ENCODE measurements at regions not wholly inside any gene's neighbourhood (a gene's known extent, or its start where the extent isn't known, plus 50 kb on each side); places are given as distances from the start of the nearest gene placed in this dataset.

DNA sequence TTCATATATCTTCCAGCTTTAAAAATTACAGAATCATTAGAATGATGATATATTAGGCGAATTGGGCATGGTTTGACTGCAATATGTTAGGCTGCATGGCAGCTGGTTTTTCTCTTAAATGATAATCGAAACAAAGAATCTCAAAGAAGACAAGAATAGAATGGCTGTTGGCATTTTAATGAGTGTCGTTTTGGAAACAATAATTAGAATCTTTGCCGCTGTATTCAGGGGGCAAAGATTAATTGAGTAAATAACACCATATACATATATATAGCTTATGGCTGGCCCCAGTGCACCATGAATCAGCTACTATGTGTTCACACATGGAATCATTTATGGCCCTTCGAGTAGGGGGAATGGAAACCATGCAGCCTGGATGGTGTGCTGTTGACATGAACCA is 216.2 kb downstream of the RNF144B start:
- no TSS peak for BruUV-seq (replicated peaks)
- ATAC-seq = no peak
- Histone ChIP-seq H3K27me3 (ENCODE audit: control insufficient read depth in 2 of 2, insufficient read depth in 2 of 2, low read length in 2 of 2) (no peaks in the 10 kb centered on the region), H3K9me1 (ENCODE audit: control insufficient read depth, insufficient read depth, low read length) (no peaks in the 10 kb centered on the region), H3K4me1 (replicated peaks in 1 of 2; ENCODE audit: control insufficient read depth in 2 of 2, insufficient read depth in 2 of 2, low read length in 2 of 2) (no peaks in the 10 kb centered on the region), H3K27ac (ENCODE audit: extremely low read depth, low read depth, low read length) (no peak overlapping the region), H3K9ac (ENCODE audit: insufficient read depth in 1 of 2, low read depth in 2 of 2, low read length in 2 of 2) (no peak overlapping the region), H3K9me3 (replicated peaks; ENCODE audit: control insufficient read depth, insufficient read depth, low read depth, low read length) (no peaks in the 10 kb centered on the region), H3K4me3 (no peak overlapping the region), H3K79me2 (ENCODE audit: control insufficient read depth, insufficient read depth, low read length) (no peaks in the 10 kb centered on the region), H4K20me1 (replicated peaks; ENCODE audit: control insufficient read depth, insufficient read depth, low read length) (no peaks in the 10 kb centered on the region), H3K4me2 (ENCODE audit: insufficient read depth, low read length) (no peak overlapping the region), H2AFZ (ENCODE audit: low read depth, low read length) (no peak overlapping the region), H3K36me3 (ENCODE audit: control insufficient read depth, insufficient read depth, low read length) (no peaks in the 10 kb centered on the region)
- in situ Hi-C loops (cut with MboI) (no loop called here), intact Hi-C loops (cut with micrococcal nuclease) (no loop called here)
- FAIRE-seq = no peak
- ChIA-PET POLR2A (no interaction called here), CTCF (ENCODE audit: low intra/inter-chr PET ratio) (no interaction called here)
- TF ChIP-seq ZC3H11A (IDR thresholded peaks at IDR 0.05; ENCODE audit: low read depth, low read length) = no peak
- TF ChIP-seq SPI1 (IDR thresholded peaks at IDR 0.05; ENCODE audit: borderline replicate concordance, low read depth, low read length) = no peak
- TF ChIP-seq ZBTB26 (CRISPR knock-in tag; IDR thresholded peaks at IDR 0.05) = no peak
- no peak for TF ChIP-seq COPS2 (conservative IDR thresholded peaks at IDR 0.05)
- TF ChIP-seq ZFP36 (IDR thresholded peaks at IDR 0.05; ENCODE audit: low read depth, low read length, partially characterized antibody) = no peak
- TF ChIP-seq HMBOX1 (IDR thresholded peaks at IDR 0.05) = no peak
- no peak for TF ChIP-seq NCOA2 (IDR thresholded peaks at IDR 0.05; ENCODE audit: partially characterized antibody in 2 of 2)
- no peak for TF ChIP-seq ZNF274 (IDR thresholded peaks at IDR 0.05; ENCODE audit: borderline replicate concordance, low read depth, low read length)
- TF ChIP-seq FOXP1 (CRISPR knock-in tag; IDR thresholded peaks at IDR 0.05) = no peak
- no peak for TF ChIP-seq FOXA1 (IDR thresholded peaks at IDR 0.05; ENCODE audit: borderline replicate concordance)
- no peak for TF ChIP-seq TGIF2 (CRISPR knock-in tag; IDR thresholded peaks at IDR 0.05)
- no peak for TF ChIP-seq SP2 (IDR thresholded peaks at IDR 0.05; ENCODE audit: extremely low read depth, low read depth, low read length, poor library complexity, severe bottlenecking)
- TF ChIP-seq PTBP1 (IDR thresholded peaks at IDR 0.05; ENCODE audit: low read depth, low read length) = no peak
- TF ChIP-seq, protein P1, sequence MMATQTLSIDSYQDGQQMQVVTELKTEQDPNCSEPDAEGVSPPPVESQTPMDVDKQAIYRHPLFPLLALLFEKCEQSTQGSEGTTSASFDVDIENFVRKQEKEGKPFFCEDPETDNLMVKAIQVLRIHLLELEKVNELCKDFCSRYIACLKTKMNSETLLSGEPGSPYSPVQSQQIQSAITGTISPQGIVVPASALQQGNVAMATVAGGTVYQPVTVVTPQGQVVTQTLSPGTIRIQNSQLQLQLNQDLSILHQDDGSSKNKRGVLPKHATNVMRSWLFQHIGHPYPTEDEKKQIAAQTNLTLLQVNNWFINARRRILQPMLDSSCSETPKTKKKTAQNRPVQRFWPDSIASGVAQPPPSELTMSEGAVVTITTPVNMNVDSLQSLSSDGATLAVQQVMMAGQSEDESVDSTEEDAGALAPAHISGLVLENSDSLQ (IDR thresholded peaks at IDR 0.05) = no peak
- TF ChIP-seq ZNF224 (CRISPR knock-in tag; IDR thresholded peaks at IDR 0.05) = no peak
- TF ChIP-seq MEF2A (IDR thresholded peaks at IDR 0.05; ENCODE audit: control insufficient read depth, low read depth, low read length) = no peak
- no peak for TF ChIP-seq CCNT2 (IDR thresholded peaks at IDR 0.05; ENCODE audit: borderline replicate concordance, extremely low read depth, insufficient read length, low read depth, low read length)
- TF ChIP-seq CBFA2T2 (conservative IDR thresholded peaks at IDR 0.05) = no peak
- TF ChIP-seq BRF2 (IDR thresholded peaks at IDR 0.05; ENCODE audit: borderline replicate concordance, insufficient read depth, insufficient read length) = no peak
- 3% methylated on average over 5 of the region's 5 CpGs for WGBS (ENCODE audit: insufficient coverage, low coverage, missing lambda C conversion rate)
- no peak for DNase-seq (ENCODE audit: extremely low read depth in 1 of 4, low spot score in 3 of 4)
